ENCODE measurements at regions not wholly inside any gene's neighbourhood (a gene's known extent, or its start where the extent isn't known, plus 50 kb on each side); places are given as distances from the start of the nearest gene placed in this dataset.
"Not testable (repeated sequence)": the region's sequence is repeated elsewhere in the genome, so short reads cannot be mapped to it uniquely, and the experiment has no call there.

- TF ChIP-seq, protein P1, sequence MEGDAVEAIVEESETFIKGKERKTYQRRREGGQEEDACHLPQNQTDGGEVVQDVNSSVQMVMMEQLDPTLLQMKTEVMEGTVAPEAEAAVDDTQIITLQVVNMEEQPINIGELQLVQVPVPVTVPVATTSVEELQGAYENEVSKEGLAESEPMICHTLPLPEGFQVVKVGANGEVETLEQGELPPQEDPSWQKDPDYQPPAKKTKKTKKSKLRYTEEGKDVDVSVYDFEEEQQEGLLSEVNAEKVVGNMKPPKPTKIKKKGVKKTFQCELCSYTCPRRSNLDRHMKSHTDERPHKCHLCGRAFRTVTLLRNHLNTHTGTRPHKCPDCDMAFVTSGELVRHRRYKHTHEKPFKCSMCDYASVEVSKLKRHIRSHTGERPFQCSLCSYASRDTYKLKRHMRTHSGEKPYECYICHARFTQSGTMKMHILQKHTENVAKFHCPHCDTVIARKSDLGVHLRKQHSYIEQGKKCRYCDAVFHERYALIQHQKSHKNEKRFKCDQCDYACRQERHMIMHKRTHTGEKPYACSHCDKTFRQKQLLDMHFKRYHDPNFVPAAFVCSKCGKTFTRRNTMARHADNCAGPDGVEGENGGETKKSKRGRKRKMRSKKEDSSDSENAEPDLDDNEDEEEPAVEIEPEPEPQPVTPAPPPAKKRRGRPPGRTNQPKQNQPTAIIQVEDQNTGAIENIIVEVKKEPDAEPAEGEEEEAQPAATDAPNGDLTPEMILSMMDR (IDR thresholded peaks at IDR 0.05; ENCODE audit: borderline replicate concordance, insufficient read depth, low read depth, low read length): no peak
- no peak overlapping the region for H3K4me3 ChIP-seq (ENCODE audit: low read depth, low read length)
Measured at GRCh38 chr5:18503797-18504328, 869.6 kb downstream of the TAF11L14 start.

DNA sequence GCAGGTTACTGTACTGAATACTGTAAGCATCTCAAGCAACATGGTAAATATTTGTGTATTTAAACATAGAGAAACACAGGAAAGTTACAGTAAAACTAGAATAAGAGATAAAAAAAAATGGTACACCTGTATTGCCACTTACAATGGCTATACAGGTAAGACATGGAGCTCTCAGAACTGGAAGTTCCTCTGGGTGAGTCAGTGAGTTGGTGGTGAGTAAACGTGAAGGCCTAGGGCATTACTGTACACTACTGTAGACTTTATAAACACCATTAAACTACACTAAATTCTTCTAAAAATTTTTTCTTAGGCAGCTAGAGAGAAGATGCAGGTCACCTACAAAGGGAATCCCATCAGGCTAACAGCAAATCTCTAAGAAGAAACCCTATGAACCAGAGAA, 872.9 kb downstream of the TAF11L14 start:
- TF ChIP-seq, protein P1 (IDR thresholded peaks at IDR 0.05; ENCODE audit: borderline replicate concordance, insufficient read depth, low read depth, low read length): no peak
- H3K4me3 ChIP-seq (ENCODE audit: low read depth, low read length): no peak overlapping the region

GRCh38 chr5:18517641-18518380, 883.6 kb downstream of the TAF11L14 start:
- no peak overlapping the region for H3K4me3 ChIP-seq (ENCODE audit: low read depth, low read length)
- TF ChIP-seq, protein P1 (IDR thresholded peaks at IDR 0.05; ENCODE audit: borderline replicate concordance, insufficient read depth, low read depth, low read length): no peak

DNA sequence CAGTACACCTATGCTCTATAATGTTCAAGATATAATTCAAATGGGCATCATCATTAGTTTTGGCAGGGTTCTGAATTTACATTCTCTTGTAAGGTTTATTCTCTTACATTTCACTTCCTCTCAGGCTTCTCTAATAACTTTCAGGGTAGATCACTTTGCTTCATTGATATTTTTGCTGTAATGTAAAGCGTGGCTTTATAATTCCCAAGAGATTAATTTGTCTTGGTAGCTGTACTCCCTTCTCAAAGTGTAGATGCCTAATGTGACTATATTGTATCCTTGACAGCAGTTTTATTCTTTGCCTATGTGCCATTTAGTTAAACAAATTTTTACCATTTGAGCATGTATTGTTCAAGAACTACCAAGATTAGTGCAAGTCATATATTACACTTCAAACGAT, 889.1 kb downstream of the TAF11L14 start:
- H3K4me3 ChIP-seq (ENCODE audit: low read depth, low read length): no peak overlapping the region
- TF ChIP-seq, protein P1 (IDR thresholded peaks at IDR 0.05; ENCODE audit: borderline replicate concordance, insufficient read depth, low read depth, low read length): no peak

- H3K4me3 ChIP-seq (ENCODE audit: low read depth, low read length): no peak overlapping the region
- TF ChIP-seq, protein P1 (IDR thresholded peaks at IDR 0.05; ENCODE audit: borderline replicate concordance, insufficient read depth, low read depth, low read length): no peak
Measured at GRCh38 chr5:18526792-18527405, 892.6 kb downstream of the TAF11L14 start.

GRCh38 chr5:18533137-18533536, 898.9 kb downstream of the TAF11L14 start:
- TF ChIP-seq, protein P1 (IDR thresholded peaks at IDR 0.05; ENCODE audit: borderline replicate concordance, insufficient read depth, low read depth, low read length): no peak
- H3K4me3 ChIP-seq (ENCODE audit: low read depth, low read length): no peak overlapping the region

DNA sequence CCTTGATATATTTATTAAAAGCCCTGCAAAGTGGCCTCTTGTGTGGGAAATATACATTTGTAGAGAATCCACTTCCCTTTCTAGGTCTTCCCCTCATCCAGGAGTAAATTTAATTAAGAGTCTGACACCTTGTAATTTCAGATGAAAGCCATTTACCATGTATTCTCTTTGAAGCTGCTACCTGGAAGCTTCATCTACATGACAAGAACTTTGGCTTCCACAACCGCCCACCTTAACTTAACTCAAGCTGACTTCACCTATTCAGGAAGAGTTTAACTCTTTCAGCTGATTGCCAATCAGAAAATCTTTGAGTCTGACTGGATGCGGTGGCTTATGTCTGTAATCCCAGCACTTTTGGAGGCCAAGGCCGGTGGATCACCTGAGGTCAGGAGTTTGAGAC, 899.9 kb downstream of the TAF11L14 start:
- TF ChIP-seq, protein P1 (IDR thresholded peaks at IDR 0.05; ENCODE audit: borderline replicate concordance, insufficient read depth, low read depth, low read length): no peak
- no peak overlapping the region for H3K4me3 ChIP-seq (ENCODE audit: low read depth, low read length)

DNA sequence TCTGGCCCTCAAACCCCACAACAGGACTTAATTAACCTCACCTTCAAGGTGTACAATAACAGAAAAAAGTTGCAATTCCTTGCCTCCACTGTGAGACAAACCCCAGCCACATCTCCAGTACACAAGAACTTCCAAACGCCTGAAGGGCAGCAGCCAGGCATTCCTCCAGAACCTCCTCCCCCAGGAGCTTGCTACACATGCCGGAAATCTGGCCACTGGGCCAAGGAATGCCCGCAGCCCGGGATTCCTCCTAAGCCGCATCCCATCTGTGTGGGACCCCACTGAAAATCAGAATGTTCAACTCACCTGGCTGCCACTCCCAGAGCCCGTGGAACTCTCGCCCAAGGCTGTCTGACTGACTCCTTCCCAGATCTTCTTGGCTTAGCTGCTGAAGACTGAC, 901.5 kb downstream of the TAF11L14 start:
- not testable (repeated sequence) for H3K4me3 ChIP-seq (ENCODE audit: low read depth, low read length)

Measured in GM12875 (cell line).